Activated CD4-positive, alpha-beta T cell treated with anti-CD3 and anti-CD28 coated beads for 36 hours (primary cell): ENCODE measurements at regions not wholly inside any gene's neighbourhood (a gene's known extent, or its start where the extent isn't known, plus 50 kb on each side); places are given as distances from the start of the nearest gene placed in this dataset.

Experiments used
- ATAC-seq: fragments of 200-7000 bp; cut with Tn5 transposase; one replicate; pipeline ENCODE4 v1.10.0; 2021; ENCODE audit warnings: mild to moderate bottlenecking, moderate library complexity
- CTCF ChIA-PET: fragments of 350-600 bp; sonication (Branson Sonifier 250); formaldehyde crosslinking; loops from one replicate; lab custom pipeline; 2021; ENCODE audit warnings: antibody characterized with exemption; lab: Charles Lee
- POLR2A ChIA-PET: fragments of 350-600 bp; sonication (Branson Sonifier 250); formaldehyde crosslinking; loops from one replicate; lab custom pipeline; 2021; ENCODE audit warnings: antibody characterized with exemption, inconsistent platforms; lab: Charles Lee
- DNase-seq: peaks from one replicate; pipeline ENCODE4 v3.0.0-alpha.2; 2020
- H3K27ac Mint-ChIP-seq: one replicate; pipeline ENCODE4 v1.8.0; 2021; ENCODE audit warnings: mixed read lengths
- H3K27me3 Mint-ChIP-seq: one replicate; pipeline ENCODE4 v1.8.0; 2021; ENCODE audit warnings: mixed read lengths
- H3K36me3 Mint-ChIP-seq: one replicate; pipeline ENCODE4 v1.8.0; 2021; ENCODE audit warnings: low read depth, mixed read lengths
- H3K4me1 Mint-ChIP-seq: one replicate; pipeline ENCODE4 v1.8.0; 2021; ENCODE audit warnings: mixed read lengths
- H3K4me3 Mint-ChIP-seq: one replicate; pipeline ENCODE4 v1.8.0; 2021; ENCODE audit warnings: mild to moderate bottlenecking, moderate library complexity, mixed read lengths
- H3K9me3 Mint-ChIP-seq: one replicate; pipeline ENCODE4 v1.8.0; 2021; ENCODE audit warnings: low read depth, mixed read lengths
- intact Hi-C, 2 experiments: fragments of 100-400 bp; cut with DNase I in 1 of 2; cut with micrococcal nuclease in 1 of 2; formaldehyde crosslinking; loops; one replicate each; pipeline versions ENCODE4 v1.14.2 to v1.15.1; 2022 to 2024; cut with DNase I, micrococcal nuclease

DNA sequence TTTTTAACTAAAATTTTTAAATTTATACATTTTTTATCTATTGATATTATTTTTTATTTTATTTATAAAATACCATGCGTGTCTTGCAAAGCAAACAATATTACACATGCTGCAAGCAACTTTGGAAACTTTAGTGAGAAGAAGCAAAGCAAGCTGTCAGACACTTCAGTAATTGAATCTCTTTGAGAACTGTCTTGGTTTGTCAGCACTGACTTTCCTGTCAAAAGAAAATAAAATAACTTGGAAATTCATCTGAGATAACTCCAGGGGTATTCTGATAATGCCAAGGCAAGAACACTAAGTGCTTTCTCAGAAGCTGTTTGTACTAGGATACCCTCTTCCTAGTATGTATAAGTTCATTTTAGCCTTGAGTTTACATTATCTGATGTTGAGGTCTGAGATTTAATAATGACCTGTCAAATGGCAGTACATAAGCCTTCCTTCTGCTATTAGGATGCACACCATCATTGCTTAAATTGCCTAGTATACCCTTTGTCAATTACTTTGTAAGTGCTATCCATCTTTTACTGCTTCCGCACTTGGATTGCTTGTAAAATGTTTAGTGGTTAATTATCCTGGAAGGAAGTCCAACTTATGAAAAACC is 624.2 kb upstream of the AGA start:
- CTCF ChIA-PET: interaction anchor here (0.8 kb wide), 1 partner anchor 103 kb away, joined by 3 read pairs; no protein-coding TSS in a partner anchor
- ATAC-seq (no peak), DNase-seq (no peak)
- Mint-ChIP-seq H3K27me3 (no peaks in the 10 kb centered on the region), H3K4me3 (no peak overlapping the region), H3K36me3 (no peaks in the 10 kb centered on the region), H3K4me1 (no peaks in the 10 kb centered on the region), H3K27ac (no peak overlapping the region), H3K9me3 (no peaks in the 10 kb centered on the region)
- intact Hi-C loops: no loop called here
- POLR2A ChIA-PET: no interaction called here

DNA sequence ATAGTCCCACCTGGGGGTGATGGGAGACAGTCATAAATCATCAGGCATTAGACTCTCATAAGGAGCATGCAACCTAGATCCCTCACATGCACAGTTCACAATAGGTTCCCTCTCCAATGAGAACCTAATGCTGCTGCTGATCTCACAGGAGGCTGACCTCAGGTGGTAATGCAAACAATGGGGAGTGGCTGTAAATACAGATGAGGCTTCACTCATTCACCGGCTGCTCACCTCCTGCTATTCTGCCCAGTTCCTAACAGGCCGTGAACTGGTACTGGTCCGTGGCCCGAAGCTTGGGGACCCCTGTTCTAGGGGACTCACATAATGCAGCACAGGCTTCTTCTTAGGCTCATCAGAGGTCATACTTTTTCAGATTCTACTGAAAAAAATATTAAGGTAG is 625.9 kb upstream of the AGA start:
- Mint-ChIP-seq H3K36me3 (no peaks in the 10 kb centered on the region), H3K9me3 (no peaks in the 10 kb centered on the region), H3K27me3 (no peaks in the 10 kb centered on the region), H3K4me1 (no peaks in the 10 kb centered on the region), H3K4me3 (no peak overlapping the region), H3K27ac (no peak overlapping the region)
- no peak for ATAC-seq
- no peak for DNase-seq
- intact Hi-C loops: no loop called here
- POLR2A ChIA-PET: no interaction called here
- CTCF ChIA-PET: no interaction called here

- ChIA-PET CTCF (no interaction called here), POLR2A (no interaction called here)
- DNase-seq (no peak), ATAC-seq (no peak)
- H3K4me3 Mint-ChIP-seq: no peak overlapping the region
- no peak overlapping the region for H3K27ac Mint-ChIP-seq
- no peaks in the 10 kb centered on the region for H3K36me3 Mint-ChIP-seq
- intact Hi-C loops: no loop called here
- H3K4me1 Mint-ChIP-seq: no peaks in the 10 kb centered on the region
- H3K9me3 Mint-ChIP-seq: peaks cover 2% of the 10 kb centered on the region
- H3K27me3 Mint-ChIP-seq: no peaks in the 10 kb centered on the region
Measured at GRCh38 chr4:178070163-178070562, 627.9 kb upstream of the AGA start.

DNA sequence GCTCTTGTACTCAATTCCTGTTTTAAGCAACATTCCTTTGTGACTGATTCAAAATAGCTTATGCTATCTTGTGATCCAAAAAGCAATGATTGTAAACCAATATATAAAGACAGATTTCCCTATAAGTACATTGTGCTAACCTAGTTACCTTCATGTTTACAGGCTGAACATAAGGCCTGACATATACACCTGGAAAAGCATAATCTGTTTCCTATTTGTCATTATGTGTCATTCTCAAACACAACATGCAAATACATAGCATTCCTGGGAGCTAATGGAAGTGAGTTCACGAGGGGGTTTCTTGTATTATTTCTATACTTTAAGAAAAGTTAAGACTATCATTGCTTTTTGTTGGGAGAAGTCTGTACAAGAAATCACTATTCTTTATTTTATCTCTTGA is 638.1 kb upstream of the AGA start:
- H3K4me1 Mint-ChIP-seq: no peaks in the 10 kb centered on the region

GRCh38 chr4:178081176-178081575 is 638.9 kb upstream of the AGA start:
- DNase-seq (no peak), ATAC-seq (no peak)
- Mint-ChIP-seq H3K36me3 (no peaks in the 10 kb centered on the region), H3K9me3 (peaks cover 5% of the 10 kb centered on the region), H3K27ac (no peak overlapping the region), H3K4me3 (no peak overlapping the region), H3K27me3 (no peaks in the 10 kb centered on the region), H3K4me1 (no peaks in the 10 kb centered on the region)
- POLR2A ChIA-PET: no interaction called here
- CTCF ChIA-PET: no interaction called here
- intact Hi-C loops: no loop called here

More for the DNA sequence above, 638.1 kb upstream of the AGA start:
- ATAC-seq (no peak), DNase-seq (no peak)
- intact Hi-C loops: no loop called here
- CTCF ChIA-PET: no interaction called here
- POLR2A ChIA-PET: no interaction called here
- Mint-ChIP-seq H3K36me3 (no peaks in the 10 kb centered on the region), H3K4me3 (no peak overlapping the region), H3K27ac (no peak overlapping the region), H3K27me3 (no peaks in the 10 kb centered on the region), H3K9me3 (peaks cover 4% of the 10 kb centered on the region)

DNA sequence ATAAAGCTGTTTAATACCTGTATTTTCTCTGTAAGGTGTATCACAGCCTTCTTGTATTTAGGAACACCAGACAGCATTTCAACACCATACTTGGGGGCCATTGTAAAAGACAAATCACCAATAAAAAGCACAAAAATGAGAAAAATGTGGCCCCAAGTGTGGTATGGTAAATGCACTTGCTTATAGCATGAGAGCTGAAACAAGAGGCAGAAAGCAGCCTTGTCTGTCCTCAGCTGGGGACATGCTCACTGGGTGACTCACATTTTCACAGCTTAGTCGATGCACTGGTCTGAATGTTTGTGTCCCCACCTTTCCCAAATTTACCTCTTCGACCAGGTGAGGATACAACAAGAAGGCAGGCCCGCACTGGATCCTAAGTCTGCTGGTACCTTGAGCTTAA is 639.7 kb upstream of the AGA start:
- ChIA-PET POLR2A (interaction anchor here (0.6 kb wide), 1 partner anchor 856 kb away, joined by 11 read pairs; no protein-coding TSS in a partner anchor), CTCF (no interaction called here)
- intact Hi-C loops: no loop called here
- Mint-ChIP-seq H3K9me3 (peaks cover 5% of the 10 kb centered on the region), H3K36me3 (no peaks in the 10 kb centered on the region), H3K4me3 (no peak overlapping the region), H3K4me1 (no peaks in the 10 kb centered on the region), H3K27me3 (no peaks in the 10 kb centered on the region), H3K27ac (no peak overlapping the region)
- DNase-seq (no peak), ATAC-seq (no peak)

DNA sequence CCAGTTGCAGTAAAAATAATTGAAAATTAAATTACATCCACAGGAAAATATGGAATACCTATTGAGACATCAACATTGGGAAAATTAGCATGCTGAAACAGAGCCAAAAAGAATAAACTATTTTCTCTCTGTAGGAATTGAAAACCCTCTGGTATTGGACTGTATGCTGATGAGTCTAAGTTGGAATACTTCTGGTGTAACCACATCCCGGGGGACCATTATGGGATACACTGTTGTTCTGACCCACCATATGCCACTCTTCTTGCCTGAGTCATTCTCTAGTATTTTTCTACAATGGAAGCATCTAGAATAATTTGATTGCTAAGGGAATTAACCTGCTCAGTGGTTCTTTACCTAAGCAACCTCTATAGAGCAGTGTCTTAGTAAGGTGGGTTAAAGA is 640.7 kb upstream of the AGA start:
- no peaks in the 10 kb centered on the region for H3K4me1 Mint-ChIP-seq
- intact Hi-C loops: no loop called here
- H3K36me3 Mint-ChIP-seq: no peaks in the 10 kb centered on the region
- DNase-seq (no peak), ATAC-seq (no peak)
- H3K9me3 Mint-ChIP-seq: peaks cover 4% of the 10 kb centered on the region
- POLR2A ChIA-PET: no interaction called here
- H3K27me3 Mint-ChIP-seq: no peaks in the 10 kb centered on the region
- no peak overlapping the region for H3K27ac Mint-ChIP-seq
- no peak overlapping the region for H3K4me3 Mint-ChIP-seq
- CTCF ChIA-PET: no interaction called here

DNA sequence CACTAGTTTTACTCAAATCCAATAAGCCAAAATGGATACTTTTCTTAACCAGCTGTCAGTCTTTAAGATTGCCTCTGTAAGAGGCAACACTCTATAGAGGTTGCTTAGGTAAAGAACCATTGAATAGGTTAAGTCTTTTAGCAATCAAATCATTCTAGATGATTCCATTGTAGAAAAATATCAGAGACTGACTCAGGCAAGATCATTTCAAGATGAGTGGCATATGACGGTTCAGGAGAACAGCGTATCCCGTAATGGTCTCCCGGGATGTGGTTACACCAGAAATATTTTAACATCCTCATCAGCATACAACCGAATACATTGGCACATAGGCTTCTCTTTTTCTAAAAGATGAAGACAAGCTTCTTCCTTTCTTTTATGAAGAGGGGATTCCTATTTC is 641.7 kb upstream of the AGA start:
- H3K27ac Mint-ChIP-seq: no peak overlapping the region
- POLR2A ChIA-PET: no interaction called here
- no peaks in the 10 kb centered on the region for H3K36me3 Mint-ChIP-seq
- intact Hi-C loops: no loop called here
- ATAC-seq (no peak), DNase-seq (no peak)
- peaks cover 4% of the 10 kb centered on the region for H3K9me3 Mint-ChIP-seq
- no peaks in the 10 kb centered on the region for H3K4me1 Mint-ChIP-seq
- H3K27me3 Mint-ChIP-seq: no peaks in the 10 kb centered on the region
- CTCF ChIA-PET: no interaction called here
- no peak overlapping the region for H3K4me3 Mint-ChIP-seq

DNA sequence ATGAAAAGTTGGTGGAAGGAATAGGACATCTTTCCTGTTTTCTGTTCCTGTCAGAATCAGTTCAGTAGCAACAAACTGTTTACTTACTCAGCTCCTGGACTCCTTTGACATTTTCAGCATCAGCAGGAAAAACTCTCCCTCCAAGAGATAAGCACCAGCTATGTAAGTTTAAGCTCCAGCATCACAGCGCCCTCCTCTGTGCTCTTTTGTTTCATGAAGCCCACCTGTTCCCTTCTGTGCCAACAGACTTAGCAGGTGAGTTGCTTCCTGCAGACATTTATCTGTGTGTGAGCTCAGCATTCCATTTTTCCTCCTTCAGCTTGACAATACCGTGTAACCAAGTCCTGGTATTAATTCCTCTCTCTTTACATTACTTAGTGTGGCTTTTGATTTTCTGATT is 644.1 kb upstream of the AGA start:
- ChIA-PET CTCF (interaction anchor here (0.7 kb wide), 1 partner anchor 1076 kb away, joined by 4 read pairs; no protein-coding TSS in a partner anchor), POLR2A (no interaction called here)
- intact Hi-C loops: no loop called here
- ATAC-seq (no peak), DNase-seq (no peak)
- no peak overlapping the region for H3K4me3 Mint-ChIP-seq
- no peaks in the 10 kb centered on the region for H3K4me1 Mint-ChIP-seq
- H3K9me3 Mint-ChIP-seq: peaks cover 1% of the 10 kb centered on the region
- H3K27ac Mint-ChIP-seq: no peak overlapping the region
- no peaks in the 10 kb centered on the region for H3K36me3 Mint-ChIP-seq
- no peaks in the 10 kb centered on the region for H3K27me3 Mint-ChIP-seq

GRCh38 chr4:178090640-178091411 is 648.6 kb upstream of the AGA start:
- ATAC-seq (no peak), DNase-seq (no peak)
- H3K9me3 Mint-ChIP-seq: no peaks in the 10 kb centered on the region
- H3K4me3 Mint-ChIP-seq: no peak overlapping the region
- H3K36me3 Mint-ChIP-seq: no peaks in the 10 kb centered on the region
- intact Hi-C loops: no loop called here
- CTCF ChIA-PET: no interaction called here
- H3K27me3 Mint-ChIP-seq: no peaks in the 10 kb centered on the region
- POLR2A ChIA-PET: no interaction called here
- H3K27ac Mint-ChIP-seq: no peak overlapping the region
- H3K4me1 Mint-ChIP-seq: no peaks in the 10 kb centered on the region

- H3K27ac Mint-ChIP-seq: no peak overlapping the region
- peaks cover 1% of the 10 kb centered on the region for H3K9me3 Mint-ChIP-seq
- ChIA-PET POLR2A (no interaction called here), CTCF (no interaction called here)
- no peaks in the 10 kb centered on the region for H3K27me3 Mint-ChIP-seq
- intact Hi-C loops: no loop called here
- ATAC-seq: no peak
- no peak overlapping the region for H3K4me3 Mint-ChIP-seq
- DNase-seq: no peak
- no peaks in the 10 kb centered on the region for H3K36me3 Mint-ChIP-seq
- H3K4me1 Mint-ChIP-seq: no peaks in the 10 kb centered on the region
Measured at GRCh38 chr4:178102139-178102538, 659.9 kb upstream of the AGA start.

GRCh38 chr4:178105242-178105641 is 663.0 kb upstream of the AGA start:
- Mint-ChIP-seq H3K9me3 (peaks cover 1% of the 10 kb centered on the region), H3K27me3 (no peaks in the 10 kb centered on the region), H3K4me1 (no peaks in the 10 kb centered on the region), H3K27ac (no peak overlapping the region), H3K36me3 (no peaks in the 10 kb centered on the region), H3K4me3 (no peak overlapping the region)
- no peak for ATAC-seq
- ChIA-PET POLR2A (no interaction called here), CTCF (no interaction called here)
- intact Hi-C loops: no loop called here
- no peak for DNase-seq
